CD4-positive, alpha-beta T cell (primary cell): ENCODE measurements at regions not wholly inside any gene's neighbourhood (a gene's known extent, or its start where the extent isn't known, plus 50 kb on each side); places are given as distances from the start of the nearest gene placed in this dataset.

Experiments
- ATAC-seq: fragments of 200-7000 bp; cut with Tn5 transposase; one replicate; pipeline ENCODE4 v1.10.0; 2022; ENCODE audit warnings: mild to moderate bottlenecking; ENCODE audit not compliant: poor library complexity
- CTCF ChIA-PET: fragments of 350-600 bp; sonication (Branson Sonifier 250); formaldehyde crosslinking; loops from one replicate; lab custom pipeline; 2021; ENCODE audit warnings: antibody characterized with exemption, inconsistent platforms; lab: Charles Lee
- POLR2A ChIA-PET: fragments of 350-600 bp; sonication (Branson Sonifier 250); formaldehyde crosslinking; loops from one replicate; lab custom pipeline; 2021; ENCODE audit warnings: antibody characterized with exemption, inconsistent platforms; lab: Charles Lee
- DNase-seq, 14 experiments: peaks; one replicate each; pipeline ENCODE4 v3.0.0-alpha.2; 2013 to 2020; ENCODE audit warnings: mixed read lengths in 2 of 14
- H3K27ac ChIP-seq, 2 donors: one replicate each; pipeline versions ENCODE4 v1.5.1 to v1.7.0; 2013; ENCODE audit warnings: low read length in 2 of 2, low read depth in 1 of 2, mild to moderate bottlenecking in 1 of 2
- H3K27me3 ChIP-seq, 2 experiments: 1 replicate in 1 of 2; 2 replicates in 1 of 2; pipeline versions ENCODE4 v1.6.1 to v1.7.0; 2013; ENCODE audit warnings: low read length in 2 of 2, control low read depth in 1 of 2, mild to moderate bottlenecking in 1 of 2, moderate library complexity in 1 of 2; ENCODE audit not compliant: insufficient read depth in 2 of 2, control insufficient read depth in 1 of 2
- H3K36me3 ChIP-seq: one replicate; pipeline ENCODE4 v1.6.1; 2013; ENCODE audit warnings: low read length, control low read depth; ENCODE audit not compliant: insufficient read depth
- H3K4me1 ChIP-seq: one replicate; pipeline ENCODE4 v1.6.1; 2013; ENCODE audit warnings: low read length, control low read depth; ENCODE audit not compliant: insufficient read depth
- H3K4me3 ChIP-seq: one replicate; pipeline ENCODE4 v1.5.1; 2013; ENCODE audit warnings: mild to moderate bottlenecking, low read length, moderate library complexity
- H3K9me3 ChIP-seq, 2 experiments: 1 replicate in 1 of 2; 2 replicates in 1 of 2; pipeline versions ENCODE4 v1.6.1 to v1.7.0; 2013; ENCODE audit warnings: low read length in 2 of 2, mild to moderate bottlenecking in 2 of 2, control low read depth in 1 of 2, moderate library complexity in 1 of 2; ENCODE audit not compliant: control insufficient read depth in 1 of 2, insufficient read depth in 1 of 2
- H3K27ac Mint-ChIP-seq: one replicate; pipeline ENCODE4 v1.8.0; 2020; ENCODE audit warnings: mixed read lengths
- H3K27me3 Mint-ChIP-seq: one replicate; pipeline ENCODE4 v1.8.0; 2021; ENCODE audit warnings: mixed read lengths
- H3K36me3 Mint-ChIP-seq: one replicate; pipeline ENCODE4 v1.8.0; 2021; ENCODE audit warnings: low read depth, mixed read lengths
- H3K4me1 Mint-ChIP-seq: one replicate; pipeline ENCODE4 v1.8.0; 2021; ENCODE audit warnings: low read depth, mixed read lengths
- H3K4me3 Mint-ChIP-seq: one replicate; pipeline ENCODE4 v1.8.0; 2020; ENCODE audit warnings: mild to moderate bottlenecking, mixed read lengths
- H3K9me3 Mint-ChIP-seq: one replicate; pipeline ENCODE4 v1.8.0; 2020; ENCODE audit warnings: mixed read lengths
- CTCF ChIP-seq: fragments of 200-600 bp; IDR thresholded peaks from one replicate; pipeline ENCODE4 v1.8.0; 2022; ENCODE audit warnings: antibody characterized with exemption, mild to moderate bottlenecking
- intact Hi-C, 2 experiments: fragments of 100-400 bp; cut with DNase I in 1 of 2; cut with micrococcal nuclease in 1 of 2; formaldehyde crosslinking; loops; one replicate each; pipeline versions ENCODE4 v1.15.1 to v1.9.0; 2023 to 2025; cut with DNase I, micrococcal nuclease

DNA sequence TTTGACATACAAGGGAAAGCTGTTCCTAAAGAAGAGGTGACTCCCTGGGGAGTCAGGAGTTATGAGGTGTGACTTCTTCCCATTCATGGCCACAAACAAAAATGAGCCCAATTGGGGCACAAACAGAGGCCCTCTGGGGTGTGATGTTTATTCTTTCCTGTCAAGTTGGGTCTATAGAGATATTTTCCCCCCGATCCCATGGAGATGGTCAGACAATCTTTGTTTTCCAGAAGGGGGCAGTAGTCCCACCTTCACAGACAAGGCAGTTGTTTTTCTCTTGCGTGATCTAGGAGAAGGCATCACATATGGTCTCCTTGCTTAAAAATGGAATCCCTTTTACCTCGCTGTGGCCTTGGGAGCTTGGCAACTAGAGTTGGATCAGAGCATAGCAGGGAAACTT, 110.3 kb downstream of the MFSD1 start:
- Histone ChIP-seq H3K27me3 (peaks cover 3 to 4% of the 10 kb centered on the region in 2 experiments), H3K36me3 (no peaks in the 10 kb centered on the region), H3K4me3 (no peak overlapping the region), H3K4me1 (no peaks in the 10 kb centered on the region), H3K27ac (no peak overlapping the region), H3K9me3 (no peaks in the 10 kb centered on the region)
- Mint-ChIP-seq H3K27ac (no peak overlapping the region), H3K4me3 (no peak overlapping the region), H3K4me1 (no peaks in the 10 kb centered on the region), H3K36me3 (no peaks in the 10 kb centered on the region), H3K27me3 (peaks cover 14% of the 10 kb centered on the region), H3K9me3 (no peaks in the 10 kb centered on the region)
- ChIA-PET POLR2A (no interaction called here), CTCF (no interaction called here)
- ATAC-seq (no peak), DNase-seq (no peak)
- no peak for TF ChIP-seq CTCF
- intact Hi-C loops = no loop called here

GRCh38 chr3:158912621-158913020, 110.8 kb downstream of the MFSD1 start:
- H3K27me3 Mint-ChIP-seq = peaks cover 14% of the 10 kb centered on the region
- H3K27ac Mint-ChIP-seq = no peak overlapping the region
- TF ChIP-seq CTCF = no peak
- H3K36me3 Mint-ChIP-seq = no peaks in the 10 kb centered on the region
- H3K4me3 Mint-ChIP-seq = no peak overlapping the region
- intact Hi-C loops = no loop called here
- H3K36me3 ChIP-seq = no peaks in the 10 kb centered on the region
- H3K27ac ChIP-seq = no peak overlapping the region
- ATAC-seq = no peak
- ChIA-PET POLR2A (no interaction called here), CTCF (no interaction called here)
- DNase-seq = no peak
- H3K4me1 ChIP-seq = no peaks in the 10 kb centered on the region
- no peaks in the 10 kb centered on the region for H3K4me1 Mint-ChIP-seq
- H3K4me3 ChIP-seq = no peak overlapping the region
- no peaks in the 10 kb centered on the region for H3K9me3 Mint-ChIP-seq
- H3K9me3 ChIP-seq = no peaks in the 10 kb centered on the region
- H3K27me3 ChIP-seq = peaks cover 3 to 4% of the 10 kb centered on the region in 2 experiments

DNA sequence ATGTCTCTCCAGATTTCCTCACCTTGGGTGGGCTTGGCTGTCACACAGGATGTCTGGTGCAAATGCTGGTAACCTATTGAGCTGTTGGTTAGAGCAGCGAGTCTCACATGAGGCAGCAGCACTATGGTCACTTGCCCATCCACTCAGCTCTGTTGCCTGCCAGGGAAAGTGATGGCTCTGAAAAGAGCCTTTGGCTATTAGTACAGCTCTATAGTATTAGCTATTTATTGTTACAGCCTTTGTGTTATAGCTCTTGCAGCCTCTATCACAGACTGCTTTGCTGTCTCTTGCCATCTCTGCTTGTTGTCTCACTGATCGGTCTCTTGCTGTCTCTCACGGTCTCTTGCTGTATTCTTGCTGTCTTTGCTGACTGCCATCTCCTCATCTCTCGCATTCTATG, 114.3 kb downstream of the MFSD1 start:
- H3K4me3 Mint-ChIP-seq = no peak overlapping the region

More for the DNA sequence above, 114.3 kb downstream of the MFSD1 start:
- Mint-ChIP-seq H3K36me3 (no peaks in the 10 kb centered on the region), H3K27ac (no peak overlapping the region), H3K9me3 (no peaks in the 10 kb centered on the region), H3K4me1 (no peaks in the 10 kb centered on the region), H3K27me3 (peaks cover 10% of the 10 kb centered on the region)
- ChIA-PET POLR2A (no interaction called here), CTCF (interaction anchor here (0.6 kb wide), 1 partner anchor 1046 kb away, joined by 4 read pairs; no protein-coding TSS in a partner anchor)
- intact Hi-C loops = no loop called here
- H3K9me3 ChIP-seq = no peaks in the 10 kb centered on the region
- no peaks in the 10 kb centered on the region for H3K36me3 ChIP-seq
- TF ChIP-seq CTCF = no peak
- no peak for DNase-seq
- no peak for ATAC-seq
- H3K4me1 ChIP-seq = no peaks in the 10 kb centered on the region
- H3K27ac ChIP-seq = no peak overlapping the region
- no peak overlapping the region for H3K4me3 ChIP-seq
- H3K27me3 ChIP-seq = peaks cover 0 to 3% of the 10 kb centered on the region in 2 experiments
